DMS53 treated with DMSO at 0.1 percent for 48 hours (cell line): ENCODE measurements at regions not wholly inside any gene's neighbourhood (a gene's known extent, or its start where the extent isn't known, plus 50 kb on each side); places are given as distances from the start of the nearest gene placed in this dataset.
A peak's percentile ranks its signal among the peaks of the same experiment; 100 is the strongest.
"Not testable (repeated sequence)": the region's sequence is repeated elsewhere in the genome, so short reads cannot be mapped to it uniquely, and the experiment has no call there.

Experiments used
- DNase-seq: peaks from one replicate; lab custom pipeline; 2025; ENCODE audit not compliant: unreplicated experiment; lab: John Stamatoyannopoulos, UW

GRCh38 chr4:132642016-132642817 lies 506.9 kb upstream of the PCDH10 start:
- DNase-seq, result peak; percentile 31

- peak; percentile 11 for DNase-seq
Measured at GRCh38 chr4:132646186-132646585, 502.9 kb upstream of the PCDH10 start.

GRCh38 chr4:132651196-132651595 lies 497.9 kb upstream of the PCDH10 start:
- DNase-seq, result no peak

- no peak for DNase-seq
Measured at GRCh38 chr4:132660181-132660580, 488.9 kb upstream of the PCDH10 start.

- DNase-seq, result no peak
Measured at GRCh38 chr4:132662456-132662855, 486.6 kb upstream of the PCDH10 start.

DNA sequence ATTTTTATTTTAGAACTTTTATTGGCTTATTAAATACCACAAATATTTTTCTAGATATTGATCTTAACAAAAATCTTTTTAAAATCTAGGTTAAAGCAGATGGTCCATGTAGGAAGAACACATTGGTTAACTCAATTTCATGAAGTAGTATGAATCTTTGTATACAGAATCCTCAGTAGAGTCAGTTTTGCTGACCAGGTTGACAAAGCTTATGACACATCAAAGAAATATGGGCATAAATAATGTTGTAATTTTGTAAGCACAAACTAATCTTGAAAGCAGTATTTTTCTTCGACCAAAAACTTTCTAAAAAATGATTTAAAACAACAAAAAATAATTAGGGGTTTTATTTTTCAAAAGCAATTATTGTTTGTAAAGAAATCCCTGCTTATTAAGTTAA lies 479.3 kb upstream of the PCDH10 start:
- no peak for DNase-seq

DNA sequence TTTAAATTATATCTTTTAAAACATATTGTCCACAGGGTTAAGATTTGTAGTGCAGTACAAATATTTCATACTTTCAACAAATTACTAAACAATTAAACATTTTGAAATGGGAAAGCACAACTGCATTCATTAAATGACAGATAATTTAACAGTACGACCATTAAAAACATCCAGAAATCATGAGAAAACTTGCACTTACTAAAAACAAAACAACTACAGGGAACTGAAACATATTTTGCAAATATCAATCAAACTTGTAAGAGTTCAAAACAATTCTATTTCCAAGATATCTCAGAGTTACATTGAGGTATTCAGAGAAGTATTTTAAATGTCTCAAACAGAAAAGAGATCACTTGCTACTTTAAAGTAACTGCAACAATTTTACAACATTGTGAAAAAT lies 478.5 kb upstream of the PCDH10 start:
- no peak for DNase-seq

GRCh38 chr4:132683957-132684356 lies 465.1 kb upstream of the PCDH10 start:
- no peak for DNase-seq

- DNase-seq, result no peak
Measured at GRCh38 chr4:132691026-132691425, 458.1 kb upstream of the PCDH10 start.

DNA sequence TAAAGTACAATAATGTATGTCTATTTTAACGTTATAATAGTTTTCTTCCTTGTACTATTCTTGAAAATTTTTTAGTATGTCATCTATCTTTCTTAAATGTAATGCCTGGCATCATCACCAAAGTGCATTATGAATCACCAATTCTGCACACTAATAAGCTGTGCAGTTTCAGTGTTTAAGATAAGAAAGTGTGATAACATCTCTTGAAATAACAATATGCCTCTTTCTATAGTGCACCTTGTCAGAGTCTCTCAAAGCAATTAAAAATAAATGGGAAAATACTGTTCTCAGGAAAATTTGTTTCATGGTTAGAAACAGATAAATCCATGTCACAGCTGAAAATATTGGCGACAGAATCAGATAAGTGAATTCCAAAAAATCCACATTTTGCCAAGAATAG lies 457.4 kb upstream of the PCDH10 start:
- DNase-seq, result no peak

GRCh38 chr4:132694775-132695174 lies 454.3 kb upstream of the PCDH10 start:
- DNase-seq, result no peak

DNA sequence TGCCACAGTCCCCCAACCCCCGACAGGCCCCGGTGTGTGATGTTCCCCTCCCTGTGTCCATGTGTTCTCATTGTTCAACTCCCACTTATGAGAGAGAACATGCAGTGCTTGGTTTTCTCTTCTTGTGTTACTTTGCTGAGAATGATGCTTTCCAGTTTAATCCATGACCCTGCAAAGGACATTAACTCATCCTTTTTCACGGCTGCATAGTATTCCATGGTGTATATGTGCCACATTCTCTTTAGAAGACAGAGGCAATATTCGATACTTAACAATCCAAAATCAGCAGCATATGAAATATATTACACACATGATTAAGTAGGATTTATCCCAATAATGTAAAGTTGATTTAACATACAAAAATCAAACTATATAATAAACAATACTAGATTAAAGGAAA lies 451.6 kb upstream of the PCDH10 start:
- not testable (repeated sequence) for DNase-seq

DNA sequence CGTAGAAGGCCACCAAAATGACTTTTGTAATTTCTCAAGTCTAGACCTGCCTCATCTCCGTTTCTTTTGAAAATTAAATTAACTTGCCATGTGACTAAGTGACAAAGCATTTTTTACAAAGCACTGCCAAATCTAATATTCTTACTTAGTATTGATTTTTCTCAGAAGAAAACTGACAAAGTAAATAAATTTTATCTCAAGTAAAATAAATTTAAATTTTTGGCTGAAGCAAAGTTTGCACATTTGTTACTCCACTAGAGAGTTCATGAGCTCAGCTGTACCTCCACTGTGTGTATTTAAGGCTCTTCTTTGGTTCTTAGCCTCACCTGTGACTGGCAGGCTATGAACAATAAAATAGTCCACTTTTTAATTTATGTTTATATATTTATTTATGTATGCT lies 441.1 kb upstream of the PCDH10 start:
- no peak for DNase-seq

- no peak for DNase-seq
Measured at GRCh38 chr4:132709056-132709455, 440.0 kb upstream of the PCDH10 start.

GRCh38 chr4:132710971-132711370 lies 438.1 kb upstream of the PCDH10 start:
- DNase-seq, result no peak

DNA sequence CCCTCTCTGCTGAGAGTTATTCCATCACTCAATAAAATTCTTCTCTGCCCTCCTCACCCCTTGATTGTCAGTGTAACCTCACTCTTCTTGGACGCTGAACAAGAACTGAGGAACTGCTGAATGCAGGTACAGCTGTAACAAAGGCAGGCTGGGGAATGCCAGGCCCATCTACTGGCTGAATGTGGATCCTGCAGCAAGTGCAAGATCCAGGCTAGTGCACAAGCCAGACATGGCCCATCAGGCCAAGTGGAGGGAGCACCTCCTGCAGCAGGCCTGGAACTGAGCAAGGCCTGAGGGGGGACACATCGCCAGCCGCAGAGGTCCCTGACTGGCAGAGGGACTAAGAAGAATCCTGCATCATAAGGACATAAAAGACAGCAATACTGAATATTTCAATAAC lies 411.8 kb upstream of the PCDH10 start:
- DNase-seq, result no peak

GRCh38 chr4:132759199-132759780 lies 389.8 kb upstream of the PCDH10 start:
- no peak for DNase-seq

DNA sequence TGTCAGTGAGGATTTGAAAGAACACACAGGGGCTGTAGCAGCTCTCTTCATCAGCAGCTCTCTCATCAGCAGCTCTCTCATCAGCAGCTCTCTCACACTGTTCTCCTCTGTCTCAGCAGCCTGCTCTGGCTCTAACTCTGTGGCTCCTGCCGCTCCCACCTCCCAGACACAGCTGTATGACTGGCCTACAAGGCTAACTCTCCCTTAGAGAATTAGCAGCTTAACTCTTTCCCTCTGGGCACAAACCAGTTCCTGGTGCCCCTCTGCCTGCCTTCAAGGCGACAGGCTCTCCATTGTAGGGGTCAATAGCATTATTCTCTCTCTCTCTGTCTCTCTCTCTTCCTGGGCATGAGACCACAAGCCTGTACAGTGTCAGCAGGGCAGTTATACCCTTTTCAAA lies 385.6 kb upstream of the PCDH10 start:
- peak; percentile 38 for DNase-seq

- no peak for DNase-seq
Measured at GRCh38 chr4:132767901-132768300, 381.2 kb upstream of the PCDH10 start.

- DNase-seq, result no peak
Measured at GRCh38 chr4:132770776-132771175, 378.3 kb upstream of the PCDH10 start.

- DNase-seq, result peak; percentile 34
Measured at GRCh38 chr4:132792310-132792709, 356.8 kb upstream of the PCDH10 start.

- DNase-seq, result no peak
Measured at GRCh38 chr4:132797856-132798255, 351.2 kb upstream of the PCDH10 start.
